Spinal cord (tissue), 9 donors: ENCODE measurements at regions not wholly inside any gene's neighbourhood (a gene's known extent, or its start where the extent isn't known, plus 50 kb on each side); places are given as distances from the start of the nearest gene placed in this dataset.

Experiments used
- DNase-seq, 6 donors: peaks; one replicate each; pipeline versions ENCODE4 v3.0.0 to v3.0.0-alpha.2; 2013 to 2015; ENCODE audit warnings: low spot score in 6 of 6, low read depth in 4 of 6
- H3K27ac ChIP-seq: one replicate; pipeline ENCODE4 v1.5.1; 2013; ENCODE audit warnings: low read depth, low read length, control low read depth
- H3K27me3 ChIP-seq: one replicate; pipeline ENCODE4 v1.6.1; 2013; ENCODE audit warnings: low read length; ENCODE audit not compliant: control insufficient read depth, insufficient read depth
- H3K36me3 ChIP-seq: one replicate; pipeline ENCODE4 v1.6.1; 2013; ENCODE audit warnings: low read length; ENCODE audit not compliant: control insufficient read depth, insufficient read depth
- H3K4me1 ChIP-seq: one replicate; pipeline ENCODE4 v1.6.1; 2013; ENCODE audit warnings: low read length; ENCODE audit not compliant: control insufficient read depth, insufficient read depth
- H3K4me3 ChIP-seq: one replicate; pipeline ENCODE4 v1.5.1; 2013; ENCODE audit warnings: low read depth, low read length, control low read depth
- H3K9me3 ChIP-seq: one replicate; pipeline ENCODE4 v1.6.1; 2013; ENCODE audit warnings: low read length; ENCODE audit not compliant: control insufficient read depth, insufficient read depth
- WGBS: methylation state at CpG from one replicate; pipeline ENCODE4 v1.1.5; 2013; ENCODE audit warnings: missing lambda C conversion rate; ENCODE audit not compliant: insufficient coverage; 5-methylcytosine and 5-hydroxymethylcytosine counted together
- donor health status: healthy.

DNA sequence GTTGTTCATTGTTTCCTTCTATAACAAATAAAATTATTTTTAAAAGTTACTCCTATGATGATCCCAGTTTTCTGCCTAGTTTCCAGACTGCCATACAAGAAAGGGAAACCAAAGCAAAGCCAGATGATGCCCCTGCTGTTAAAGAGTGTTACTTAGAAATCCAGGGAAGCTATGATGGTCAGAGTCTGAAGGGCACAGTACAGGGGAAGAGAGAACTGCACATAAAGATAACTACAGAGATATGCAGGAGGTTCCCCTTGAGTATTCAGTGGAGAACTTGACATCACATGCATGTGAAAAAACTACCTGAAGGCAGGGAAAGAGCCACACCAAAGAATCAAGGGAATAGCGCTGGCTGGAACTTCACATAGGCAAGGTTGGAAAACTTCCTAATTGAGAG lies 494.2 kb upstream of the FSTL5 start:
- Histone ChIP-seq H3K27me3 (no peaks in the 10 kb centered on the region), H3K4me1 (no peaks in the 10 kb centered on the region), H3K36me3 (no peaks in the 10 kb centered on the region), H3K9me3 (no peaks in the 10 kb centered on the region), H3K4me3 (no peak overlapping the region), H3K27ac (no peak overlapping the region)
- DNase-seq, result no peak
- 100% methylated on average over 1 of the region's 1 CpG for WGBS

DNA sequence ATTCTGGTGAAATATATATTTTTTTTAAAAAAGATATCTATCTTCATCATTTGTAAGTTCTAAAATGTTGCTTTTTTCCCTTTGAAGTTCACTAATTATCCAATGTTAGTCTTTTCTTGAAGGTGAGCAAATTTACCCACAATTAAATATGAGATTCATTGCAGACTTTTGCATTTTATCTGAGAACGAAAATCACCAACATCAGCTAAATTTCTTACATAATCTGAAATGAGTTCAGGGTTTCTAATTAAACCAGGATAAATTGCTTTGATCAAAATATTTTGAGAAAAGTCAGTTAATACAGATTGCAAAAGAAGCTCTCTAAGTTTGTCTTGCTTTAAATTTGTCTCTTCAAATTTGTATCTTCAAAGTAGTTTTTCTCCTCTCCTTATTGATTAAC lies 486.4 kb upstream of the FSTL5 start:
- DNase-seq, result no peak
- no peak overlapping the region for H3K4me3 ChIP-seq
- H3K9me3 ChIP-seq, result no peaks in the 10 kb centered on the region
- WGBS, result no CpG with 5 or more reads among the region's 1 CpG
- no peaks in the 10 kb centered on the region for H3K27me3 ChIP-seq
- H3K36me3 ChIP-seq, result no peaks in the 10 kb centered on the region
- no peaks in the 10 kb centered on the region for H3K4me1 ChIP-seq
- no peak overlapping the region for H3K27ac ChIP-seq

DNA sequence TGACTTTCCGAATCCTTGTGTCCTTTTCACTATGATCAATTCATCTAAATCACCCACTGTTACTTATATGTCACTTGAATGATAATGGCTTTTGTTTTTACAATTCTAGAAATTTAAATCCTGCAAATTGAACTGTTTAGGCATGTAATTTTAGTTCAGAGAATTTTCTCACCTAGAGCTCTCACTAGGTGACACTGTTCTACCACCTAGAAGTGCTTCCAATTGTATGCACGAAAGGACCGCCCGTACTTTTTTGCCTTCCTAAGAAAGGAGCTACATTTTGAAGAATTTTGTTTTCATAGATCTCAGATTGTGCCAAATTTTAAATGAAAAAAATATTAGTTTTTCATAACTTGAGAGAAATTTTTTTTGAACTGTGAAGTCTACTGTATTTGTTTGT lies 481.6 kb upstream of the FSTL5 start:
- no CpG with 5 or more reads among the region's 4 CpGs for WGBS
- no peaks in the 10 kb centered on the region for H3K27me3 ChIP-seq
- no peaks in the 10 kb centered on the region for H3K4me1 ChIP-seq
- peak; percentile 6 to 88 (median 29) for DNase-seq
- H3K9me3 ChIP-seq, result no peaks in the 10 kb centered on the region
- no peak overlapping the region for H3K27ac ChIP-seq
- no peaks in the 10 kb centered on the region for H3K36me3 ChIP-seq
- H3K4me3 ChIP-seq, result no peak overlapping the region

GRCh38 chr4:162644346-162644745 lies 480.5 kb upstream of the FSTL5 start:
- H3K36me3 ChIP-seq, result no peaks in the 10 kb centered on the region
- no CpG with 5 or more reads among the region's 1 CpG for WGBS
- no peaks in the 10 kb centered on the region for H3K9me3 ChIP-seq
- no peaks in the 10 kb centered on the region for H3K27me3 ChIP-seq
- H3K27ac ChIP-seq, result no peak overlapping the region
- H3K4me1 ChIP-seq, result no peaks in the 10 kb centered on the region
- H3K4me3 ChIP-seq, result no peak overlapping the region
- no peak for DNase-seq

- H3K36me3 ChIP-seq, result no peaks in the 10 kb centered on the region
- H3K27ac ChIP-seq, result no peak overlapping the region
- H3K4me3 ChIP-seq, result no peak overlapping the region
- 90% methylated on average over 10 of the region's 13 CpGs for WGBS
- H3K27me3 ChIP-seq, result no peaks in the 10 kb centered on the region
- no peak for DNase-seq
- H3K4me1 ChIP-seq, result no peaks in the 10 kb centered on the region
- no peaks in the 10 kb centered on the region for H3K9me3 ChIP-seq
These were observed 476.4 kb upstream of the FSTL5 start for GRCh38 chr4:162640152-162640551.

DNA sequence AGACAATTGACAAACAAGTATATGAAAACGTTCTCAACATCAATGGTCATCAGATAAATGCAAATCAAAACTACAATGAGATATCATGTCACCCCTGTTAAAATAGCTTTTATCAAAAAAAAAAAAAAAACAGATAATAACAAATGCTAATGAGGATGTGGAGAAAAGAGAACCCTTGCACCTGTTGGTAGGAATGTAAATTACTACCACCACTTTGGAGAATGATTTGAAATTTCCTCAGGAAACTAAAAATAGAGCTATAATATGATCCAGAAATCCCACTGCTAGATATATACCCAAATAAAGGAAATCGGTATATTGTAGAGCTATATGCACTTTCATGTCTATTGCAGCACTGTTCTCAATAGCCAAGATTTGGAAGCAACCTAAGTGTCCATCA lies 470.6 kb upstream of the FSTL5 start:
- no peak for DNase-seq
- Histone ChIP-seq H3K27me3 (no peaks in the 10 kb centered on the region), H3K9me3 (no peaks in the 10 kb centered on the region), H3K27ac (no peak overlapping the region), H3K36me3 (no peaks in the 10 kb centered on the region), H3K4me3 (no peak overlapping the region), H3K4me1 (no peaks in the 10 kb centered on the region)
- WGBS, result no CpG with 5 or more reads among the region's 2 CpGs

GRCh38 chr4:162622664-162623063 lies 458.9 kb upstream of the FSTL5 start:
- Histone ChIP-seq H3K27me3 (no peaks in the 10 kb centered on the region), H3K4me1 (no peaks in the 10 kb centered on the region), H3K36me3 (no peaks in the 10 kb centered on the region), H3K27ac (no peak overlapping the region), H3K4me3 (no peak overlapping the region), H3K9me3 (peaks cover 1% of the 10 kb centered on the region)
- WGBS, result no CpG with 5 or more reads among the region's 2 CpGs
- DNase-seq, result no peak

GRCh38 chr4:162610116-162610515 lies 446.3 kb upstream of the FSTL5 start:
- no peak overlapping the region for H3K27ac ChIP-seq
- H3K36me3 ChIP-seq, result no peaks in the 10 kb centered on the region
- no peaks in the 10 kb centered on the region for H3K9me3 ChIP-seq
- no peak for DNase-seq
- H3K4me1 ChIP-seq, result no peaks in the 10 kb centered on the region
- H3K27me3 ChIP-seq, result no peaks in the 10 kb centered on the region
- no peak overlapping the region for H3K4me3 ChIP-seq

DNA sequence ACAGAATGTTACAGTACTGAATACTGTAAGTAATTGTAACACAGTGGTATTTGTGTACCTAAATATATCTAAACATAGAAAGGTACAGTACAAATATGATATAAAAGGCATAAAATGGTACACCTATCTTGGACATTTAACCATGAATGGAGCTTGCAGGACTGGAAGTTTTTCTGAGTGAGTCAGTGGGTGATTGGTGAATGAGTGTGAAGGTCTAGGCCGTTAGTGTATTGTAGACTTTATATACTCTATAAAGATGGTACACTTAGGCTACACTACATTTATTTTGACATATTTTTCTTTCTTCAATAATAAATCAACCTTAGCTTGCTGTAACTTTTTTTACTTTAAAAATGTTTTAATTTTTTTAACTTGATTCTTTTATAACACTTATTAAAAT lies 422.5 kb upstream of the FSTL5 start:
- H3K4me3 ChIP-seq, result no peak overlapping the region
- WGBS, result no CpG with 5 or more reads among the region's 1 CpG

DNA sequence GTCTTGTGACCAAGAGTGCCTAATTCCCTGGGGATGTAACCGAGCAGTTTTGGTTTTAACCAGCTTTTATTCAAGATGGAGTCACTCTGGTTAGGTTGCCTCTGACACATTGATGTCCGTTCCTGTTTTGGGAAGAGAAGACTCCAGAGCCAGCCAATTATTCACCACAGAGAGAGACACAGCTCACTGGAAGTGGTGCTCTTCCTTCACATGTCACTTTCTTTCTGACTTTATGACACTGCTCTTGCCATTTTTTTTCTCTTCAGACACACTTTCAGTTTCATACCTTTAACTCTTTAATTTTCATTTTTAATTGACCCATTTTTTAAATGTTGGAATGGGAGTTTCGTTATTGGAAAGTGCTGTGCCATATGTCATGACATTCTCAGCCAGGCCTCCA lies 418.4 kb upstream of the FSTL5 start:
- no peak overlapping the region for H3K27ac ChIP-seq
- no peak for DNase-seq
- H3K36me3 ChIP-seq, result no peaks in the 10 kb centered on the region
- no peak overlapping the region for H3K4me3 ChIP-seq
- H3K9me3 ChIP-seq, result no peaks in the 10 kb centered on the region
- H3K27me3 ChIP-seq, result no peaks in the 10 kb centered on the region
- no peaks in the 10 kb centered on the region for H3K4me1 ChIP-seq
- 92% methylated on average over 2 of the region's 3 CpGs for WGBS

More for the DNA sequence above, 422.5 kb upstream of the FSTL5 start:
- Histone ChIP-seq H3K36me3 (no peaks in the 10 kb centered on the region), H3K27ac (no peak overlapping the region), H3K9me3 (no peaks in the 10 kb centered on the region), H3K27me3 (no peaks in the 10 kb centered on the region), H3K4me1 (no peaks in the 10 kb centered on the region)
- no peak for DNase-seq
